ENCODE measurements at regions not wholly inside any gene's neighbourhood (a gene's known extent, or its start where the extent isn't known, plus 50 kb on each side); places are given as distances from the start of the nearest gene placed in this dataset.
A peak's percentile ranks its signal among the peaks of the same experiment; 100 is the strongest.

DNA sequence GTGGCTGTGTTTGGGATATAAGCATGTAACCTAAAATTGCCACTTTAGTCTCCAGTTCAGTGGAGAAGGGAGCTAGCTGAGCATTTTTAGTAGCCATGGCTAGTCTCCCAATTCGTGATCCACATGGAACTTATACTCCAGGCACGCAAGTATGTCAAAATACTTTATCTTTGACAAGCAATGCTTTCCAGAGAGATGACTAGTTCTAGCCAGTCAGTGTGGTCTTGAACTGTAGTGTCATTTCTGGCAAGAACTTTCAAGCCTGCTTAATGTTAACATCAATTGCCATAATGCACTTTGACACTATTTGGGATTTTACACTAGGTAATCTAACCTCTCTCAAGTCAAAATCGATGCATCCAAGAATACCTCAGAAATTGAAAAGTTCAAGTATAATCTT is 660.0 kb downstream of the PTPRC start:
- TF ChIP-seq TCF4 (CRISPR knock-in tag; IDR thresholded peaks at IDR 0.05; ENCODE audit: borderline replicate concordance) (no peak), CSDC2 (CRISPR knock-in tag; IDR thresholded peaks at IDR 0.05) (no peak), TOX (CRISPR knock-in tag; IDR thresholded peaks at IDR 0.05; ENCODE audit: borderline replicate concordance) (peak; percentile 99), RARB (CRISPR knock-in tag; IDR thresholded peaks at IDR 0.05) (peak; percentile 97; the same call in 1 of the 2 replicates), ZC3H10 (CRISPR knock-in tag; IDR thresholded peaks at IDR 0.05) (peak; percentile 98), PATZ1 (CRISPR knock-in tag; IDR thresholded peaks at IDR 0.05; ENCODE audit: borderline replicate concordance) (peak; percentile 75; the same call in 1 of the 2 replicates)
- TF ChIP-seq, protein P1, sequence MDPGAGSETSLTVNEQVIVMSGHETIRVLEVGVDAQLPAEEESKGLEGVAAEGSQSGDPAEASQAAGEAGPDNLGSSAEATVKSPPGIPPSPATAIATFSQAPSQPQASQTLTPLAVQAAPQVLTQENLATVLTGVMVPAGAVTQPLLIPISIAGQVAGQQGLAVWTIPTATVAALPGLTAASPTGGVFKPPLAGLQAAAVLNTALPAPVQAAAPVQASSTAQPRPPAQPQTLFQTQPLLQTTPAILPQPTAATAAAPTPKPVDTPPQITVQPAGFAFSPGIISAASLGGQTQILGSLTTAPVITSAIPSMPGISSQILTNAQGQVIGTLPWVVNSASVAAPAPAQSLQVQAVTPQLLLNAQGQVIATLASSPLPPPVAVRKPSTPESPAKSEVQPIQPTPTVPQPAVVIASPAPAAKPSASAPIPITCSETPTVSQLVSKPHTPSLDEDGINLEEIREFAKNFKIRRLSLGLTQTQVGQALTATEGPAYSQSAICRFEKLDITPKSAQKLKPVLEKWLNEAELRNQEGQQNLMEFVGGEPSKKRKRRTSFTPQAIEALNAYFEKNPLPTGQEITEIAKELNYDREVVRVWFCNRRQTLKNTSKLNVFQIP (CRISPR knock-in tag; IDR thresholded peaks at IDR 0.05; ENCODE audit: borderline replicate concordance, low read depth), result peak; percentile 99; the same call in 1 of the 2 replicates
- TF ChIP-seq, protein P2, sequence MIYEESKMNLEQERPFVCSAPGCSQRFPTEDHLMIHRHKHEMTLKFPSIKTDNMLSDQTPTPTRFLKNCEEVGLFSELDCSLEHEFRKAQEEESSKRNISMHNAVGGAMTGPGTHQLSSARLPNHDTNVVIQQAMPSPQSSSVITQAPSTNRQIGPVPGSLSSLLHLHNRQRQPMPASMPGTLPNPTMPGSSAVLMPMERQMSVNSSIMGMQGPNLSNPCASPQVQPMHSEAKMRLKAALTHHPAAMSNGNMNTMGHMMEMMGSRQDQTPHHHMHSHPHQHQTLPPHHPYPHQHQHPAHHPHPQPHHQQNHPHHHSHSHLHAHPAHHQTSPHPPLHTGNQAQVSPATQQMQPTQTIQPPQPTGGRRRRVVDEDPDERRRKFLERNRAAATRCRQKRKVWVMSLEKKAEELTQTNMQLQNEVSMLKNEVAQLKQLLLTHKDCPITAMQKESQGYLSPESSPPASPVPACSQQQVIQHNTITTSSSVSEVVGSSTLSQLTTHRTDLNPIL (CRISPR knock-in tag; IDR thresholded peaks at IDR 0.05; ENCODE audit: low read depth), result no peak
- ATAC-seq, result peak; percentile 93

GRCh38 chr1:199301472-199302217 is 662.8 kb downstream of the PTPRC start:
- no peak for ATAC-seq

More at GRCh38 chr1:199301472-199302217, 662.8 kb downstream of the PTPRC start:
- TF ChIP-seq ZNF8 (CRISPR knock-in tag; IDR thresholded peaks at IDR 0.05), result no peak
- TF ChIP-seq PATZ1 (CRISPR knock-in tag; IDR thresholded peaks at IDR 0.05; ENCODE audit: borderline replicate concordance), result no peak
- TF ChIP-seq CSDC2 (CRISPR knock-in tag; IDR thresholded peaks at IDR 0.05), result no peak
- no peak for TF ChIP-seq ZFP3 (CRISPR knock-in tag; IDR thresholded peaks at IDR 0.05)
- TF ChIP-seq PPARA (CRISPR knock-in tag; IDR thresholded peaks at IDR 0.05; ENCODE audit: borderline replicate concordance), result no peak
- TF ChIP-seq TOX (CRISPR knock-in tag; IDR thresholded peaks at IDR 0.05; ENCODE audit: borderline replicate concordance), result no peak
- no peak for TF ChIP-seq ZNF70 (CRISPR knock-in tag; IDR thresholded peaks at IDR 0.05)
- TF ChIP-seq, protein P2 (CRISPR knock-in tag; IDR thresholded peaks at IDR 0.05; ENCODE audit: low read depth), result no peak
- TF ChIP-seq RARB (CRISPR knock-in tag; IDR thresholded peaks at IDR 0.05), result no peak
- no peak for TF ChIP-seq TCF4 (CRISPR knock-in tag; IDR thresholded peaks at IDR 0.05; ENCODE audit: borderline replicate concordance)
- TF ChIP-seq GLIS3 (CRISPR knock-in tag; IDR thresholded peaks at IDR 0.05), result no peak
- TF ChIP-seq, protein P3, sequence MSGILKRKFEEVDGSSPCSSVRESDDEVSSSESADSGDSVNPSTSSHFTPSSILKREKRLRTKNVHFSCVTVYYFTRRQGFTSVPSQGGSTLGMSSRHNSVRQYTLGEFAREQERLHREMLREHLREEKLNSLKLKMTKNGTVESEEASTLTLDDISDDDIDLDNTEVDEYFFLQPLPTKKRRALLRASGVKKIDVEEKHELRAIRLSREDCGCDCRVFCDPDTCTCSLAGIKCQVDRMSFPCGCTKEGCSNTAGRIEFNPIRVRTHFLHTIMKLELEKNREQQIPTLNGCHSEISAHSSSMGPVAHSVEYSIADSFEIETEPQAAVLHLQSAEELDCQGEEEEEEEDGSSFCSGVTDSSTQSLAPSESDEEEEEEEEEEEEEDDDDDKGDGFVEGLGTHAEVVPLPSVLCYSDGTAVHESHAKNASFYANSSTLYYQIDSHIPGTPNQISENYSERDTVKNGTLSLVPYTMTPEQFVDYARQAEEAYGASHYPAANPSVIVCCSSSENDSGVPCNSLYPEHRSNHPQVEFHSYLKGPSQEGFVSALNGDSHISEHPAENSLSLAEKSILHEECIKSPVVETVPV (CRISPR knock-in tag; IDR thresholded peaks at IDR 0.05), result no peak
- no peak for TF ChIP-seq SNAI2 (CRISPR knock-in tag; IDR thresholded peaks at IDR 0.05)
- TF ChIP-seq, protein P1 (CRISPR knock-in tag; IDR thresholded peaks at IDR 0.05; ENCODE audit: borderline replicate concordance, low read depth), result no peak
